NT2/D1 (cell line): ENCODE measurements at regions not wholly inside any gene's neighbourhood (a gene's known extent, or its start where the extent isn't known, plus 50 kb on each side); places are given as distances from the start of the nearest gene placed in this dataset.

Source experiments
- DNase-seq: peaks from one replicate; pipeline ENCODE4 v3.0.0-alpha.2; 2011; ENCODE audit warnings: low read depth, low spot score
- H3K27me3 ChIP-seq: 2 replicates; pipeline ENCODE4 v1.6.0; 2011; ENCODE audit warnings: mild to moderate bottlenecking; ENCODE audit not compliant: insufficient read length, insufficient read depth
- H3K36me3 ChIP-seq: 2 replicates; pipeline ENCODE4 v1.6.1; 2011; ENCODE audit warnings: mild to moderate bottlenecking, low read length, mixed read lengths; ENCODE audit not compliant: insufficient read depth, insufficient read length
- H3K4me1 ChIP-seq: 2 replicates; pipeline ENCODE4 v1.5.1; 2011; ENCODE audit not compliant: insufficient read depth, insufficient read length
- H3K4me3 ChIP-seq: 2 replicates; pipeline ENCODE4 v1.5.1; 2011; ENCODE audit warnings: low read depth; ENCODE audit not compliant: insufficient read length
- H3K9ac ChIP-seq: 2 replicates; pipeline ENCODE4 v1.6.0; 2011; ENCODE audit warnings: low read depth; ENCODE audit not compliant: insufficient read length
- H3K9me3 ChIP-seq: 2 replicates; pipeline ENCODE4 v1.5.1; 2011; ENCODE audit warnings: mild to moderate bottlenecking, low read length; ENCODE audit not compliant: insufficient read depth
- SUZ12 ChIP-seq: IDR thresholded peaks from 2 replicates; pipeline ENCODE4 v1.6.1; 2011; ENCODE audit not compliant: insufficient read length, insufficient read depth; ENCODE audit errors: extremely low read depth
- YY1 ChIP-seq: IDR thresholded peaks from 2 replicates; pipeline ENCODE4 v1.6.1; 2011; ENCODE audit not compliant: insufficient read length, insufficient read depth
- ZNF274 ChIP-seq: IDR thresholded peaks from 2 replicates; pipeline ENCODE4 v1.6.1; 2011; ENCODE audit warnings: mild to moderate bottlenecking, low read depth, low read length

- H3K4me3 ChIP-seq, result no peak overlapping the region
- no peaks in the 10 kb centered on the region for H3K27me3 ChIP-seq
- no peaks in the 10 kb centered on the region for H3K4me1 ChIP-seq
- no peaks in the 10 kb centered on the region for H3K36me3 ChIP-seq
- no peak overlapping the region for H3K9ac ChIP-seq
- TF ChIP-seq ZNF274 (no peak), YY1 (no peak), SUZ12 (no peak)
- no peaks in the 10 kb centered on the region for H3K9me3 ChIP-seq
- DNase-seq, result no peak
These were observed 356.8 kb downstream of the DHX35 start for GRCh38 chr20:39318911-39319310.

GRCh38 chr20:39312676-39313075 lies 350.5 kb downstream of the DHX35 start:
- no peaks in the 10 kb centered on the region for H3K4me1 ChIP-seq
- no peaks in the 10 kb centered on the region for H3K27me3 ChIP-seq
- no peak overlapping the region for H3K9ac ChIP-seq
- no peak for TF ChIP-seq ZNF274
- TF ChIP-seq YY1, result no peak
- no peak for TF ChIP-seq SUZ12
- H3K4me3 ChIP-seq, result no peak overlapping the region
- DNase-seq, result no peak
- H3K36me3 ChIP-seq, result no peaks in the 10 kb centered on the region
- H3K9me3 ChIP-seq, result peaks cover 5% of the 10 kb centered on the region

- H3K4me3 ChIP-seq, result no peak overlapping the region
- peaks cover 9% of the 10 kb centered on the region for H3K9me3 ChIP-seq
- no peaks in the 10 kb centered on the region for H3K4me1 ChIP-seq
- no peak for TF ChIP-seq YY1
- TF ChIP-seq SUZ12, result no peak
- TF ChIP-seq ZNF274, result no peak
- no peaks in the 10 kb centered on the region for H3K27me3 ChIP-seq
- no peak overlapping the region for H3K9ac ChIP-seq
- no peaks in the 10 kb centered on the region for H3K36me3 ChIP-seq
- no peak for DNase-seq
These were observed 349.8 kb downstream of the DHX35 start for GRCh38 chr20:39311851-39312506.

GRCh38 chr20:39310363-39310995 lies 348.3 kb downstream of the DHX35 start:
- Histone ChIP-seq H3K27me3 (no peaks in the 10 kb centered on the region), H3K9me3 (peaks cover 9% of the 10 kb centered on the region), H3K36me3 (no peaks in the 10 kb centered on the region), H3K9ac (no peak overlapping the region), H3K4me3 (no peak overlapping the region), H3K4me1 (no peaks in the 10 kb centered on the region)
- no peak for TF ChIP-seq YY1
- TF ChIP-seq SUZ12, result no peak
- TF ChIP-seq ZNF274, result no peak
- no peak for DNase-seq

- Histone ChIP-seq H3K27me3 (no peaks in the 10 kb centered on the region), H3K36me3 (no peaks in the 10 kb centered on the region), H3K9ac (no peak overlapping the region), H3K4me1 (no peaks in the 10 kb centered on the region), H3K4me3 (no peak overlapping the region), H3K9me3 (peaks cover 9% of the 10 kb centered on the region)
- TF ChIP-seq YY1 (no peak), SUZ12 (no peak), ZNF274 (no peak)
- no peak for DNase-seq
These were observed 347.3 kb downstream of the DHX35 start for GRCh38 chr20:39309458-39309857.

GRCh38 chr20:39302312-39302711 lies 340.2 kb downstream of the DHX35 start:
- peaks cover 2% of the 10 kb centered on the region for H3K4me1 ChIP-seq
- H3K9me3 ChIP-seq, result 0 out of 2 replicates have a peak, but pooled peaks cover under 1% of the 10 kb centered on the region
- TF ChIP-seq YY1 (no peak), SUZ12 (no peak), ZNF274 (no peak)
- H3K36me3 ChIP-seq, result no peaks in the 10 kb centered on the region
- H3K9ac ChIP-seq, result no peak overlapping the region
- no peak overlapping the region for H3K4me3 ChIP-seq
- no peak for DNase-seq
- H3K27me3 ChIP-seq, result no peaks in the 10 kb centered on the region

- H3K9me3 ChIP-seq, result no peaks in the 10 kb centered on the region
- no peaks in the 10 kb centered on the region for H3K27me3 ChIP-seq
- H3K9ac ChIP-seq, result no peak overlapping the region
- TF ChIP-seq ZNF274 (no peak), SUZ12 (no peak), YY1 (no peak)
- H3K4me1 ChIP-seq, result peaks cover 2% of the 10 kb centered on the region
- no peaks in the 10 kb centered on the region for H3K36me3 ChIP-seq
- DNase-seq, result no peak
- H3K4me3 ChIP-seq, result no peak overlapping the region
These were observed 337.6 kb downstream of the DHX35 start for GRCh38 chr20:39299783-39300182.
